Hypothalamus (tissue), 51 donors: ENCODE measurements at regions not wholly inside any gene's neighbourhood (a gene's known extent, or its start where the extent isn't known, plus 50 kb on each side); places are given as distances from the start of the nearest gene placed in this dataset.

ENCODE experiments used
- DNase-seq, 51 donors: peaks; one replicate each; lab custom pipeline; 2025; lab: John Stamatoyannopoulos, UW

- DNase-seq = no peak
Measured at GRCh38 chr1:193747579-193747978, 561.2 kb upstream of the B3GALT2 start.

GRCh38 chr1:193741228-193741627 lies 554.8 kb upstream of the B3GALT2 start:
- no peak for DNase-seq

GRCh38 chr1:193740762-193741161 lies 554.3 kb upstream of the B3GALT2 start:
- DNase-seq = no peak

- DNase-seq = no peak
Measured at GRCh38 chr1:193736507-193736906, 550.1 kb upstream of the B3GALT2 start.

- DNase-seq = no peak
Measured at GRCh38 chr1:193733674-193734073, 547.3 kb upstream of the B3GALT2 start.

GRCh38 chr1:193730017-193730416 lies 543.6 kb upstream of the B3GALT2 start:
- no peak for DNase-seq

GRCh38 chr1:193729429-193729828 lies 543.0 kb upstream of the B3GALT2 start:
- DNase-seq = no peak

- DNase-seq = no peak
Measured at GRCh38 chr1:193727850-193728249, 541.4 kb upstream of the B3GALT2 start.

- DNase-seq = no peak
Measured at GRCh38 chr1:193726722-193727121, 540.3 kb upstream of the B3GALT2 start.

- no peak for DNase-seq
Measured at GRCh38 chr1:193712392-193712791, 526.0 kb upstream of the B3GALT2 start.

GRCh38 chr1:193709607-193710006 lies 523.2 kb upstream of the B3GALT2 start:
- no peak for DNase-seq

- DNase-seq = no peak
Measured at GRCh38 chr1:193707271-193708021, 521.0 kb upstream of the B3GALT2 start.

- DNase-seq = no peak
Measured at GRCh38 chr1:193706766-193707165, 520.4 kb upstream of the B3GALT2 start.

GRCh38 chr1:193705554-193705981 lies 519.2 kb upstream of the B3GALT2 start:
- DNase-seq = no peak

- no peak for DNase-seq
Measured at GRCh38 chr1:193703655-193704054, 517.2 kb upstream of the B3GALT2 start.

GRCh38 chr1:193703121-193703520 lies 516.7 kb upstream of the B3GALT2 start:
- no peak for DNase-seq

- DNase-seq = no peak
Measured at GRCh38 chr1:193701759-193702158, 515.3 kb upstream of the B3GALT2 start.

GRCh38 chr1:193700710-193701355 lies 514.4 kb upstream of the B3GALT2 start:
- DNase-seq = no peak

- DNase-seq = no peak
Measured at GRCh38 chr1:193699261-193699660, 512.8 kb upstream of the B3GALT2 start.

- DNase-seq = no peak
Measured at GRCh38 chr1:193697776-193698175, 511.4 kb upstream of the B3GALT2 start.

- no peak for DNase-seq
Measured at GRCh38 chr1:193697115-193697762, 510.8 kb upstream of the B3GALT2 start.

GRCh38 chr1:193694741-193695140 lies 508.3 kb upstream of the B3GALT2 start:
- no peak for DNase-seq
